ENCODE measurements at regions not wholly inside any gene's neighbourhood (a gene's known extent, or its start where the extent isn't known, plus 50 kb on each side); places are given as distances from the start of the nearest gene placed in this dataset.

GRCh38 chr11:38448284-38448683 lies 1850.2 kb upstream of the RAG2 start:
- no peak overlapping the region for H3K27ac ChIP-seq (ENCODE audit: low read depth, low read length)
- H3K4me3 ChIP-seq (replicated peaks in 1 of 2; ENCODE audit: low read depth in 1 of 2, low read length in 2 of 2): no peak overlapping the region
- no peaks in the 10 kb centered on the region; the same call in 1 of the 2 replicates for H4K20me1 ChIP-seq (ENCODE audit: insufficient read depth)
- no peak for DNase-seq (ENCODE audit: low read depth, low spot score)
- no peaks in the 10 kb centered on the region for H3K79me2 ChIP-seq (ENCODE audit: insufficient read depth, low read length)
- no peak overlapping the region for H3K9ac ChIP-seq (ENCODE audit: low read length)
- H3K9me2 ChIP-seq (ENCODE audit: insufficient read depth): no peaks in the 10 kb centered on the region
- no peaks in the 10 kb centered on the region for H3K36me3 ChIP-seq (ENCODE audit: control insufficient read depth in 1 of 2, insufficient read depth in 2 of 2, low read length in 2 of 2)
- ChIA-PET POLR2A (no interaction called here), RAD21 (ENCODE audit: low non-redundant PET in 1 of 2, low total read pairs in 2 of 2, uncharacterized antibody in 2 of 2, unreplicated experiment in 2 of 2) (no interaction called here), CTCF (no interaction called here)
- no peak overlapping the region for H2AFZ ChIP-seq (ENCODE audit: low read depth, low read length, poor library complexity, severe bottlenecking)
- H3K27me3 ChIP-seq (ENCODE audit: insufficient read depth, low read length): no peaks in the 10 kb centered on the region
- H3K4me2 ChIP-seq (ENCODE audit: low read length): no peak overlapping the region
- no TSS peak for BruUV-seq (replicated peaks)
- TF ChIP-seq RAD21 (IDR thresholded peaks at IDR 0.05; ENCODE audit: low read depth) (no peak), POLR2AphosphoS5 (IDR thresholded peaks at IDR 0.05; ENCODE audit: low read depth, low read length) (no peak), ZNF274 (IDR thresholded peaks at IDR 0.05; ENCODE audit: low read depth, low read length) (no peak), CEBPB (IDR thresholded peaks at IDR 0.05; ENCODE audit: low read depth) (no peak), EZH2 (IDR thresholded peaks at IDR 0.05) (no peak), SRF (IDR thresholded peaks at IDR 0.05; ENCODE audit: low read depth) (no peak), EZH2phosphoT487 (IDR thresholded peaks at IDR 0.05; ENCODE audit: borderline replicate concordance) (no peak), FOSL1 (IDR thresholded peaks at IDR 0.05; ENCODE audit: low read depth) (no peak)
- TF ChIP-seq, protein P1, sequence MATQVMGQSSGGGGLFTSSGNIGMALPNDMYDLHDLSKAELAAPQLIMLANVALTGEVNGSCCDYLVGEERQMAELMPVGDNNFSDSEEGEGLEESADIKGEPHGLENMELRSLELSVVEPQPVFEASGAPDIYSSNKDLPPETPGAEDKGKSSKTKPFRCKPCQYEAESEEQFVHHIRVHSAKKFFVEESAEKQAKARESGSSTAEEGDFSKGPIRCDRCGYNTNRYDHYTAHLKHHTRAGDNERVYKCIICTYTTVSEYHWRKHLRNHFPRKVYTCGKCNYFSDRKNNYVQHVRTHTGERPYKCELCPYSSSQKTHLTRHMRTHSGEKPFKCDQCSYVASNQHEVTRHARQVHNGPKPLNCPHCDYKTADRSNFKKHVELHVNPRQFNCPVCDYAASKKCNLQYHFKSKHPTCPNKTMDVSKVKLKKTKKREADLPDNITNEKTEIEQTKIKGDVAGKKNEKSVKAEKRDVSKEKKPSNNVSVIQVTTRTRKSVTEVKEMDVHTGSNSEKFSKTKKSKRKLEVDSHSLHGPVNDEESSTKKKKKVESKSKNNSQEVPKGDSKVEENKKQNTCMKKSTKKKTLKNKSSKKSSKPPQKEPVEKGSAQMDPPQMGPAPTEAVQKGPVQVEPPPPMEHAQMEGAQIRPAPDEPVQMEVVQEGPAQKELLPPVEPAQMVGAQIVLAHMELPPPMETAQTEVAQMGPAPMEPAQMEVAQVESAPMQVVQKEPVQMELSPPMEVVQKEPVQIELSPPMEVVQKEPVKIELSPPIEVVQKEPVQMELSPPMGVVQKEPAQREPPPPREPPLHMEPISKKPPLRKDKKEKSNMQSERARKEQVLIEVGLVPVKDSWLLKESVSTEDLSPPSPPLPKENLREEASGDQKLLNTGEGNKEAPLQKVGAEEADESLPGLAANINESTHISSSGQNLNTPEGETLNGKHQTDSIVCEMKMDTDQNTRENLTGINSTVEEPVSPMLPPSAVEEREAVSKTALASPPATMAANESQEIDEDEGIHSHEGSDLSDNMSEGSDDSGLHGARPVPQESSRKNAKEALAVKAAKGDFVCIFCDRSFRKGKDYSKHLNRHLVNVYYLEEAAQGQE (IDR thresholded peaks at IDR 0.05; ENCODE audit: low read depth): no peak
- intact Hi-C loops (cut with micrococcal nuclease): no loop called here
- no peak for ATAC-seq
- H3K9me3 ChIP-seq (ENCODE audit: control insufficient read depth in 1 of 2, insufficient read depth in 1 of 2, low read depth in 1 of 2, low read length in 2 of 2): peaks cover 3 to 23% of the 10 kb centered on the region in 2 experiments; a peak in 2 of 4 replicates
- no peaks in the 10 kb centered on the region for H3K4me1 ChIP-seq (ENCODE audit: control insufficient read depth in 1 of 2, insufficient read depth in 2 of 2, low read length in 2 of 2)
